WTC11 (cell line): ENCODE measurements at regions not wholly inside any gene's neighbourhood (a gene's known extent, or its start where the extent isn't known, plus 50 kb on each side); places are given as distances from the start of the nearest gene placed in this dataset.

Source experiments
- ATAC-seq: fragments of 200-7000 bp; cut with Tn5 transposase; 2 replicates; pipeline ENCODE4 v1.10.0; 2021; ENCODE audit warnings: mild to moderate bottlenecking, moderate library complexity
- CTCF ChIA-PET: fragments of 300-600 bp; sonication (Branson Sonifier 250); formaldehyde crosslinking; loops from one replicate; lab custom pipeline; 2021; ENCODE audit warnings: antibody characterized with exemption; lab: Charles Lee
- POLR2A ChIA-PET: fragments of 350-600 bp; sonication (Branson Sonifier 250); formaldehyde crosslinking; loops from one replicate; lab custom pipeline; 2021; ENCODE audit warnings: antibody characterized with exemption; lab: Charles Lee
- DNase-seq: peaks from one replicate; pipeline ENCODE4 v3.0.0; 2021; ENCODE audit warnings: low spot score
- H3K27ac Mint-ChIP-seq: 2 replicates; pipeline ENCODE4 v1.8.0; 2021; ENCODE audit warnings: mixed read lengths
- H3K27me3 Mint-ChIP-seq: 2 replicates; pipeline ENCODE4 v1.8.0; 2021; ENCODE audit warnings: low read depth, mild to moderate bottlenecking, moderate library complexity, mixed read lengths
- H3K36me3 Mint-ChIP-seq: 2 replicates; pipeline ENCODE4 v1.8.0; 2021; ENCODE audit warnings: mixed read lengths
- H3K4me1 Mint-ChIP-seq: 2 replicates; pipeline ENCODE4 v1.8.0; 2022; ENCODE audit warnings: mixed read lengths
- H3K4me3 Mint-ChIP-seq: 2 replicates; pipeline ENCODE4 v1.8.0; 2021; ENCODE audit warnings: mild to moderate bottlenecking, moderate library complexity, mixed read lengths
- H3K9me3 Mint-ChIP-seq: 2 replicates; pipeline ENCODE4 v1.8.0; 2021; ENCODE audit warnings: mixed read lengths
- ATF2 ChIP-seq: sonication (generic); formaldehyde crosslinking; IDR thresholded peaks from 2 replicates; pipeline ENCODE4 v1.8.1; 2022; ENCODE audit warnings: low read depth, missing genetic modification reagents, borderline replicate concordance
- ELF4 ChIP-seq: sonication (generic); formaldehyde crosslinking; IDR thresholded peaks from 2 replicates; pipeline ENCODE4 v1.8.1; 2022; ENCODE audit warnings: low read depth, mild to moderate bottlenecking, moderate library complexity, missing genetic modification reagents
- NFE2L1 ChIP-seq: sonication (generic); formaldehyde crosslinking; IDR thresholded peaks from 2 replicates; pipeline ENCODE4 v1.8.1; 2023; ENCODE audit warnings: missing genetic modification reagents
- NR3C1 ChIP-seq: sonication (generic); formaldehyde crosslinking; conservative IDR thresholded peaks from 2 replicates; pipeline ENCODE4 v1.8.1; 2023; ENCODE audit warnings: low read depth, mild to moderate bottlenecking, missing genetic modification reagents
- RELA ChIP-seq: sonication (generic); formaldehyde crosslinking; IDR thresholded peaks from 2 replicates; pipeline ENCODE4 v1.8.1; 2022; ENCODE audit warnings: missing genetic modification reagents, mild to moderate bottlenecking, borderline replicate concordance
- SP1 ChIP-seq: sonication (generic); formaldehyde crosslinking; conservative IDR thresholded peaks from 2 replicates; pipeline ENCODE4 v1.8.1; 2022; ENCODE audit warnings: missing genetic modification reagents
- ZBTB21 ChIP-seq: sonication (generic); formaldehyde crosslinking; IDR thresholded peaks from 2 replicates; pipeline ENCODE4 v1.8.1; 2023; ENCODE audit warnings: mild to moderate bottlenecking, missing genetic modification reagents, borderline replicate concordance
- ZNF396 ChIP-seq: fragments of 250-450 bp; sonication (Bioruptor Pico); IDR thresholded peaks from 2 replicates; pipeline ENCODE4 v1.8.0; 2021; ENCODE audit warnings: mild to moderate bottlenecking, moderate library complexity, borderline replicate concordance
- ZNF423 ChIP-seq: fragments of 250-450 bp; sonication (Bioruptor Pico); IDR thresholded peaks from 2 replicates; pipeline ENCODE4 v2.1.2; 2022; ENCODE audit warnings: mild to moderate bottlenecking, moderate library complexity
- ZNF512 ChIP-seq: sonication (generic); formaldehyde crosslinking; IDR thresholded peaks from 2 replicates; pipeline ENCODE4 v1.8.1; 2022; ENCODE audit warnings: missing genetic modification reagents, borderline replicate concordance
- TF ChIP-seq, protein P1 (sequence below): sonication (generic); formaldehyde crosslinking; IDR thresholded peaks from 2 replicates; pipeline ENCODE4 v1.8.1; 2022; ENCODE audit warnings: low read depth, mild to moderate bottlenecking, moderate library complexity, missing genetic modification reagents, borderline replicate concordance
- TF ChIP-seq, protein P2 (sequence below): fragments of 200-600 bp; IDR thresholded peaks from 2 replicates; pipeline ENCODE4 v1.8.0; 2022; ENCODE audit warnings: antibody characterized with exemption
- TF ChIP-seq, protein P3 (sequence below): fragments of 250-450 bp; sonication (Bioruptor Pico); IDR thresholded peaks from 2 replicates; pipeline ENCODE4 v1.8.0; 2021; ENCODE audit warnings: mild to moderate bottlenecking
- TF ChIP-seq, protein P4 (sequence below): sonication (generic); formaldehyde crosslinking; IDR thresholded peaks from 2 replicates; pipeline ENCODE4 v1.8.0; 2023; ENCODE audit warnings: missing genetic modification reagents, mild to moderate bottlenecking, borderline replicate concordance

- TF ChIP-seq ZNF396 (CRISPR knock-in tag) (no peak), ZNF423 (CRISPR knock-in tag) (no peak), ATF2 (CRISPR knock-in tag) (no peak), RELA (CRISPR knock-in tag) (no peak)
- TF ChIP-seq, protein P1, sequence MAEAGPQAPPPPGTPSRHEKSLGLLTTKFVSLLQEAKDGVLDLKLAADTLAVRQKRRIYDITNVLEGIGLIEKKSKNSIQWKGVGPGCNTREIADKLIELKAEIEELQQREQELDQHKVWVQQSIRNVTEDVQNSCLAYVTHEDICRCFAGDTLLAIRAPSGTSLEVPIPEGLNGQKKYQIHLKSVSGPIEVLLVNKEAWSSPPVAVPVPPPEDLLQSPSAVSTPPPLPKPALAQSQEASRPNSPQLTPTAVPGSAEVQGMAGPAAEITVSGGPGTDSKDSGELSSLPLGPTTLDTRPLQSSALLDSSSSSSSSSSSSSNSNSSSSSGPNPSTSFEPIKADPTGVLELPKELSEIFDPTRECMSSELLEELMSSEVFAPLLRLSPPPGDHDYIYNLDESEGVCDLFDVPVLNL (CRISPR knock-in tag) = no peak
- TF ChIP-seq, all 79 proteins: peak for 0
- Mint-ChIP-seq H3K27ac (no peak overlapping the region), H3K4me3 (no peak overlapping the region), H3K4me1 (peaks cover 29% of the 10 kb centered on the region), H3K27me3 (peaks cover 63% of the 10 kb centered on the region), H3K36me3 (no peaks in the 10 kb centered on the region), H3K9me3 (peaks cover 4% of the 10 kb centered on the region; the same call in 1 of the 2 replicates)
- ChIA-PET POLR2A (no interaction called here), CTCF (no interaction called here)
- no peak for DNase-seq
- ATAC-seq = peak; percentile 77
Measured at GRCh38 chr18:61274416-61274960, 58.7 kb upstream of the CDH20 start.

DNA sequence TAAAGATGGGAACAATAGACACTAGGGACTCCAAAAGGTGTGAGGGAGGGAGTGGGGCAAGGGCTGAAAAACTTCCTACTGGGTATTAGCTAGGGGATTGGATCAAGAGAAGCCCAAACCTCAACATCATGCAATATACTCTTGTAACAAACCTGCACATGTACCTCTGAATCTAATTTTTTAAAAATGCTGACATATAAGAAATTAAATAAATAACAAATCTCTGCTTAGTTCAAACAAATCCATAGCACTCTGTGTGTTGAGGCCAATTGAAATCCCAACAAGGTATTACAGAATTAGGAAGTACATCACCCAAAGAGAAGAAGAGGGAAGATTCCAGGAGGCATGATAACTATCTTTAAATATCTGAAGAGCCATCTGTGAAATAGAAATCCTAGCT is 55.4 kb upstream of the CDH20 start:
- TF ChIP-seq ZBTB21 (CRISPR knock-in tag) = no peak
- TF ChIP-seq, protein P2, sequence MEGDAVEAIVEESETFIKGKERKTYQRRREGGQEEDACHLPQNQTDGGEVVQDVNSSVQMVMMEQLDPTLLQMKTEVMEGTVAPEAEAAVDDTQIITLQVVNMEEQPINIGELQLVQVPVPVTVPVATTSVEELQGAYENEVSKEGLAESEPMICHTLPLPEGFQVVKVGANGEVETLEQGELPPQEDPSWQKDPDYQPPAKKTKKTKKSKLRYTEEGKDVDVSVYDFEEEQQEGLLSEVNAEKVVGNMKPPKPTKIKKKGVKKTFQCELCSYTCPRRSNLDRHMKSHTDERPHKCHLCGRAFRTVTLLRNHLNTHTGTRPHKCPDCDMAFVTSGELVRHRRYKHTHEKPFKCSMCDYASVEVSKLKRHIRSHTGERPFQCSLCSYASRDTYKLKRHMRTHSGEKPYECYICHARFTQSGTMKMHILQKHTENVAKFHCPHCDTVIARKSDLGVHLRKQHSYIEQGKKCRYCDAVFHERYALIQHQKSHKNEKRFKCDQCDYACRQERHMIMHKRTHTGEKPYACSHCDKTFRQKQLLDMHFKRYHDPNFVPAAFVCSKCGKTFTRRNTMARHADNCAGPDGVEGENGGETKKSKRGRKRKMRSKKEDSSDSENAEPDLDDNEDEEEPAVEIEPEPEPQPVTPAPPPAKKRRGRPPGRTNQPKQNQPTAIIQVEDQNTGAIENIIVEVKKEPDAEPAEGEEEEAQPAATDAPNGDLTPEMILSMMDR = no peak
- TF ChIP-seq, protein P3, sequence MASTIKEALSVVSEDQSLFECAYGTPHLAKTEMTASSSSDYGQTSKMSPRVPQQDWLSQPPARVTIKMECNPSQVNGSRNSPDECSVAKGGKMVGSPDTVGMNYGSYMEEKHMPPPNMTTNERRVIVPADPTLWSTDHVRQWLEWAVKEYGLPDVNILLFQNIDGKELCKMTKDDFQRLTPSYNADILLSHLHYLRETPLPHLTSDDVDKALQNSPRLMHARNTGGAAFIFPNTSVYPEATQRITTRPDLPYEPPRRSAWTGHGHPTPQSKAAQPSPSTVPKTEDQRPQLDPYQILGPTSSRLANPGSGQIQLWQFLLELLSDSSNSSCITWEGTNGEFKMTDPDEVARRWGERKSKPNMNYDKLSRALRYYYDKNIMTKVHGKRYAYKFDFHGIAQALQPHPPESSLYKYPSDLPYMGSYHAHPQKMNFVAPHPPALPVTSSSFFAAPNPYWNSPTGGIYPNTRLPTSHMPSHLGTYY = no peak
- CTCF ChIA-PET = no interaction called here
- no peak overlapping the region for H3K4me3 Mint-ChIP-seq
- POLR2A ChIA-PET = no interaction called here
- H3K9me3 Mint-ChIP-seq = peaks cover 21% of the 10 kb centered on the region
- peaks cover 29% of the 10 kb centered on the region for H3K4me1 Mint-ChIP-seq
- H3K27ac Mint-ChIP-seq = no peak overlapping the region
- DNase-seq = no peak
- H3K36me3 Mint-ChIP-seq = peaks cover 13% of the 10 kb centered on the region
- peaks cover 41% of the 10 kb centered on the region for H3K27me3 Mint-ChIP-seq
- no peak for ATAC-seq

GRCh38 chr18:61281431-61281830 is 51.8 kb upstream of the CDH20 start:
- Mint-ChIP-seq H3K27ac (no peak overlapping the region), H3K27me3 (peaks cover 16% of the 10 kb centered on the region), H3K4me1 (peaks cover 16% of the 10 kb centered on the region), H3K9me3 (peaks cover 21% of the 10 kb centered on the region), H3K36me3 (peaks cover 13% of the 10 kb centered on the region), H3K4me3 (no peak overlapping the region)
- CTCF ChIA-PET = no interaction called here
- POLR2A ChIA-PET = no interaction called here
- ATAC-seq (no peak), DNase-seq (no peak)
- TF ChIP-seq, protein P4, sequence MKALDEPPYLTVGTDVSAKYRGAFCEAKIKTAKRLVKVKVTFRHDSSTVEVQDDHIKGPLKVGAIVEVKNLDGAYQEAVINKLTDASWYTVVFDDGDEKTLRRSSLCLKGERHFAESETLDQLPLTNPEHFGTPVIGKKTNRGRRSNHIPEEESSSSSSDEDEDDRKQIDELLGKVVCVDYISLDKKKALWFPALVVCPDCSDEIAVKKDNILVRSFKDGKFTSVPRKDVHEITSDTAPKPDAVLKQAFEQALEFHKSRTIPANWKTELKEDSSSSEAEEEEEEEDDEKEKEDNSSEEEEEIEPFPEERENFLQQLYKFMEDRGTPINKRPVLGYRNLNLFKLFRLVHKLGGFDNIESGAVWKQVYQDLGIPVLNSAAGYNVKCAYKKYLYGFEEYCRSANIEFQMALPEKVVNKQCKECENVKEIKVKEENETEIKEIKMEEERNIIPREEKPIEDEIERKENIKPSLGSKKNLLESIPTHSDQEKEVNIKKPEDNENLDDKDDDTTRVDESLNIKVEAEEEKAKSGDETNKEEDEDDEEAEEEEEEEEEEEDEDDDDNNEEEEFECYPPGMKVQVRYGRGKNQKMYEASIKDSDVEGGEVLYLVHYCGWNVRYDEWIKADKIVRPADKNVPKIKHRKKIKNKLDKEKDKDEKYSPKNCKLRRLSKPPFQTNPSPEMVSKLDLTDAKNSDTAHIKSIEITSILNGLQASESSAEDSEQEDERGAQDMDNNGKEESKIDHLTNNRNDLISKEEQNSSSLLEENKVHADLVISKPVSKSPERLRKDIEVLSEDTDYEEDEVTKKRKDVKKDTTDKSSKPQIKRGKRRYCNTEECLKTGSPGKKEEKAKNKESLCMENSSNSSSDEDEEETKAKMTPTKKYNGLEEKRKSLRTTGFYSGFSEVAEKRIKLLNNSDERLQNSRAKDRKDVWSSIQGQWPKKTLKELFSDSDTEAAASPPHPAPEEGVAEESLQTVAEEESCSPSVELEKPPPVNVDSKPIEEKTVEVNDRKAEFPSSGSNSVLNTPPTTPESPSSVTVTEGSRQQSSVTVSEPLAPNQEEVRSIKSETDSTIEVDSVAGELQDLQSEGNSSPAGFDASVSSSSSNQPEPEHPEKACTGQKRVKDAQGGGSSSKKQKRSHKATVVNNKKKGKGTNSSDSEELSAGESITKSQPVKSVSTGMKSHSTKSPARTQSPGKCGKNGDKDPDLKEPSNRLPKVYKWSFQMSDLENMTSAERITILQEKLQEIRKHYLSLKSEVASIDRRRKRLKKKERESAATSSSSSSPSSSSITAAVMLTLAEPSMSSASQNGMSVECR (CRISPR knock-in tag) = no peak
- TF ChIP-seq ELF4 (CRISPR knock-in tag) = no peak
- no peak for TF ChIP-seq NFE2L1
- TF ChIP-seq ZNF396 (CRISPR knock-in tag) = no peak
- no peak for TF ChIP-seq SP1
- TF ChIP-seq NR3C1 (CRISPR knock-in tag) = no peak
- TF ChIP-seq ZNF512 (CRISPR knock-in tag) = no peak
